ENCODE measurements at regions not wholly inside any gene's neighbourhood (a gene's known extent, or its start where the extent isn't known, plus 50 kb on each side); places are given as distances from the start of the nearest gene placed in this dataset.

GRCh38 chr3:41029356-41029755 is 169.9 kb upstream of the CTNNB1 start:
- no peak for DNase-seq

- DNase-seq = no peak
These were observed 169.1 kb upstream of the CTNNB1 start for GRCh38 chr3:41030220-41030619.

GRCh38 chr3:41031401-41031800 is 167.9 kb upstream of the CTNNB1 start:
- DNase-seq = no peak

- DNase-seq = no peak
These were observed 165.3 kb upstream of the CTNNB1 start for GRCh38 chr3:41033956-41034519.

- DNase-seq = no peak
These were observed 163.8 kb upstream of the CTNNB1 start for GRCh38 chr3:41035456-41036022.

GRCh38 chr3:41037651-41038334 is 161.5 kb upstream of the CTNNB1 start:
- no peak for DNase-seq

- no peak for DNase-seq
These were observed 159.0 kb upstream of the CTNNB1 start for GRCh38 chr3:41040256-41040655.

- no peak for DNase-seq
These were observed 157.8 kb upstream of the CTNNB1 start for GRCh38 chr3:41041462-41041861.

- DNase-seq = no peak
These were observed 157.4 kb upstream of the CTNNB1 start for GRCh38 chr3:41041899-41042298.

GRCh38 chr3:41044523-41044922 is 154.8 kb upstream of the CTNNB1 start:
- DNase-seq = no peak

GRCh38 chr3:41045491-41045890 is 153.8 kb upstream of the CTNNB1 start:
- DNase-seq = no peak

- DNase-seq = no peak
These were observed 149.2 kb upstream of the CTNNB1 start for GRCh38 chr3:41050144-41050543.

GRCh38 chr3:41053220-41053619 is 146.1 kb upstream of the CTNNB1 start:
- no peak for DNase-seq

- DNase-seq = no peak
These were observed 139.2 kb upstream of the CTNNB1 start for GRCh38 chr3:41060106-41060505.

GRCh38 chr3:41064070-41064469 is 135.2 kb upstream of the CTNNB1 start:
- no peak for DNase-seq

- DNase-seq = no peak
These were observed 134.8 kb upstream of the CTNNB1 start for GRCh38 chr3:41064526-41064925.

- DNase-seq = no peak
These were observed 134.0 kb upstream of the CTNNB1 start for GRCh38 chr3:41065340-41065739.

- no peak for DNase-seq
These were observed 126.1 kb upstream of the CTNNB1 start for GRCh38 chr3:41073190-41073589.

GRCh38 chr3:41075975-41076374 is 123.3 kb upstream of the CTNNB1 start:
- DNase-seq = no peak

- no peak for DNase-seq
These were observed 122.9 kb upstream of the CTNNB1 start for GRCh38 chr3:41076399-41076798.

GRCh38 chr3:41080141-41080540 is 119.2 kb upstream of the CTNNB1 start:
- no peak for DNase-seq

GRCh38 chr3:41088882-41089281 is 110.4 kb upstream of the CTNNB1 start:
- no peak for DNase-seq

- DNase-seq = no peak
These were observed 109.7 kb upstream of the CTNNB1 start for GRCh38 chr3:41089566-41089965.

All from anterior cingulate cortex (tissue), 58 donors.